ENCODE measurements at regions not wholly inside any gene's neighbourhood (a gene's known extent, or its start where the extent isn't known, plus 50 kb on each side); places are given as distances from the start of the nearest gene placed in this dataset.
A peak's percentile ranks its signal among the peaks of the same experiment; 100 is the strongest.
"Not testable (repeated sequence)": the region's sequence is repeated elsewhere in the genome, so short reads cannot be mapped to it uniquely, and the experiment has no call there.

- no peak for DNase-seq
Measured at GRCh38 chr16:52309446-52310416, 237.2 kb downstream of the TOX3 start.

- DNase-seq, result no peak
Measured at GRCh38 chr16:52308051-52308450, 238.9 kb downstream of the TOX3 start.

GRCh38 chr16:52301026-52301425 is 245.9 kb downstream of the TOX3 start:
- no peak for DNase-seq

- no peak for DNase-seq
Measured at GRCh38 chr16:52298769-52299168, 248.2 kb downstream of the TOX3 start.

- not testable (repeated sequence) for DNase-seq
Measured at GRCh38 chr16:52296706-52297315, 250.1 kb downstream of the TOX3 start.

GRCh38 chr16:52296076-52296475 is 250.9 kb downstream of the TOX3 start:
- DNase-seq, result peak; percentile 49

GRCh38 chr16:52294660-52295059 is 252.3 kb downstream of the TOX3 start:
- DNase-seq, result no peak

- no peak for DNase-seq
Measured at GRCh38 chr16:52293204-52293603, 253.7 kb downstream of the TOX3 start.

- no peak for DNase-seq
Measured at GRCh38 chr16:52283584-52284375, 263.2 kb downstream of the TOX3 start.

GRCh38 chr16:52283018-52283417 is 263.9 kb downstream of the TOX3 start:
- DNase-seq, result no peak

GRCh38 chr16:52280086-52280485 is 266.9 kb downstream of the TOX3 start:
- DNase-seq, result no peak

- no peak for DNase-seq
Measured at GRCh38 chr16:52271088-52271750, 275.7 kb downstream of the TOX3 start.

GRCh38 chr16:52265446-52265861 is 281.5 kb downstream of the TOX3 start:
- DNase-seq, result no peak

GRCh38 chr16:52257534-52257933 is 289.4 kb downstream of the TOX3 start:
- DNase-seq, result no peak

GRCh38 chr16:52256310-52257078 is 290.4 kb downstream of the TOX3 start:
- DNase-seq, result no peak

- no peak for DNase-seq
Measured at GRCh38 chr16:52254746-52255145, 292.2 kb downstream of the TOX3 start.

GRCh38 chr16:52252680-52253079 is 294.3 kb downstream of the TOX3 start:
- no peak for DNase-seq

GRCh38 chr16:52251495-52251894 is 295.4 kb downstream of the TOX3 start:
- no peak for DNase-seq

GRCh38 chr16:52247737-52248136 is 299.2 kb downstream of the TOX3 start:
- DNase-seq, result no peak

GRCh38 chr16:52238710-52239109 is 308.2 kb downstream of the TOX3 start:
- no peak for DNase-seq

- no peak for DNase-seq
Measured at GRCh38 chr16:52237823-52238222, 309.1 kb downstream of the TOX3 start.

- no peak for DNase-seq
Measured at GRCh38 chr16:52235186-52235585, 311.8 kb downstream of the TOX3 start.

Measured in NCI-H526 treated with DMSO at 0.1 percent for 48 hours (cell line).